ENCODE measurements at regions not wholly inside any gene's neighbourhood (a gene's known extent, or its start where the extent isn't known, plus 50 kb on each side); places are given as distances from the start of the nearest gene placed in this dataset.

GRCh38 chr2:18907937-18908336 lies 318.6 kb upstream of the NT5C1B start:
- no peak for DNase-seq (ENCODE audit: low read depth)
- no peak overlapping the region for H3K4me3 ChIP-seq (ENCODE audit: low read depth, low read length)
- TF ChIP-seq CTCF (IDR thresholded peaks at IDR 0.05; ENCODE audit: control insufficient read depth, extremely low read depth, insufficient read depth), result no peak

- DNase-seq (ENCODE audit: low read depth), result no peak
- TF ChIP-seq CTCF (IDR thresholded peaks at IDR 0.05; ENCODE audit: control insufficient read depth, extremely low read depth, insufficient read depth), result no peak
- H3K4me3 ChIP-seq (ENCODE audit: low read depth, low read length), result no peak overlapping the region
Observed at GRCh38 chr2:18907508-18907907, 318.1 kb upstream of the NT5C1B start.

GRCh38 chr2:18903750-18904149 lies 314.4 kb upstream of the NT5C1B start:
- no peak overlapping the region for H3K4me3 ChIP-seq (ENCODE audit: low read depth, low read length)
- TF ChIP-seq CTCF (IDR thresholded peaks at IDR 0.05; ENCODE audit: control insufficient read depth, extremely low read depth, insufficient read depth), result no peak
- no peak for DNase-seq (ENCODE audit: low read depth)

- no peak overlapping the region for H3K4me3 ChIP-seq (ENCODE audit: low read depth, low read length)
- no peak for TF ChIP-seq CTCF (IDR thresholded peaks at IDR 0.05; ENCODE audit: control insufficient read depth, extremely low read depth, insufficient read depth)
- no peak for DNase-seq (ENCODE audit: low read depth)
Observed at GRCh38 chr2:18901242-18901641, 311.9 kb upstream of the NT5C1B start.

- DNase-seq (ENCODE audit: low read depth), result no peak
- H3K4me3 ChIP-seq (ENCODE audit: low read depth, low read length), result no peak overlapping the region
- TF ChIP-seq CTCF (IDR thresholded peaks at IDR 0.05; ENCODE audit: control insufficient read depth, extremely low read depth, insufficient read depth), result no peak
Observed at GRCh38 chr2:18900691-18901141, 311.3 kb upstream of the NT5C1B start.

GRCh38 chr2:18899725-18900124 lies 310.4 kb upstream of the NT5C1B start:
- H3K4me3 ChIP-seq (ENCODE audit: low read depth, low read length), result no peak overlapping the region
- DNase-seq (ENCODE audit: low read depth), result no peak
- no peak for TF ChIP-seq CTCF (IDR thresholded peaks at IDR 0.05; ENCODE audit: control insufficient read depth, extremely low read depth, insufficient read depth)

GRCh38 chr2:18898271-18898670 lies 308.9 kb upstream of the NT5C1B start:
- no peak for TF ChIP-seq CTCF (IDR thresholded peaks at IDR 0.05; ENCODE audit: control insufficient read depth, extremely low read depth, insufficient read depth)
- H3K4me3 ChIP-seq (ENCODE audit: low read depth, low read length), result no peak overlapping the region
- DNase-seq (ENCODE audit: low read depth), result no peak
